GM12878 (cell line): ENCODE measurements at regions not wholly inside any gene's neighbourhood (a gene's known extent, or its start where the extent isn't known, plus 50 kb on each side); places are given as distances from the start of the nearest gene placed in this dataset.

Source experiments
- ATAC-seq: fragments of 200-7000 bp; cut with Tn5 transposase; 3 replicates; pipeline ENCODE4 v1.9.1; 2020; ENCODE audit warnings: mild to moderate bottlenecking, moderate library complexity
- BruUV-seq: library from RNA; stranded (reverse); fragments of 400-500 nt; replicated peaks from 2 replicates; lab custom pipeline; 2021; lab: Mats Ljungman, UMichigan
- CTCF ChIA-PET: fragments of 300-600 bp; sonication (Branson Sonifier 250); formaldehyde crosslinking; extraction: SDS; loops from one replicate; lab custom pipeline; 2021; ENCODE audit warnings: inconsistent platforms; lab: Yijun Ruan, JAX
- POLR2A ChIA-PET: fragments of 350-600 bp; formaldehyde crosslinking; extraction: SDS; loops from one replicate; lab custom pipeline; 2021; ENCODE audit warnings: inconsistent platforms; lab: Charles Lee
- RAD21 ChIA-PET: fragments of 300-600 bp; sonication (Branson Sonifier 250); formaldehyde crosslinking; loops from one replicate; lab custom pipeline; 2023; ENCODE audit warnings: antibody characterized with exemption; ENCODE audit not compliant: unreplicated experiment; lab: Charles Lee
- SMC1A ChIA-PET: fragments of 300-600 bp; sonication (Branson Sonifier 250); formaldehyde crosslinking; loops from one replicate; lab custom pipeline; 2023; ENCODE audit not compliant: unreplicated experiment, uncharacterized antibody; lab: Charles Lee
- DNase-seq: peaks from one replicate; pipeline ENCODE4 v3.0.0-alpha.2; 2011; ENCODE audit warnings: low read depth, low spot score
- FAIRE-seq: peaks from 3 replicates; lab custom pipeline; 2011; peaks lifted over from hg19 to GRCh38; lab: Jason Lieb, UNC
- H2AFZ ChIP-seq: 2 replicates; pipeline ENCODE4 v1.6.0; 2011; ENCODE audit warnings: low read depth, low read length, control low read depth; ENCODE audit not compliant: control insufficient read depth
- H3K27ac ChIP-seq: 2 replicates; pipeline ENCODE4 v1.5.1; 2011; ENCODE audit warnings: control low read depth; ENCODE audit not compliant: control insufficient read depth, insufficient read depth
- H3K27me3 ChIP-seq, 2 experiments: replicated peaks in 1 of 2; 2 replicates each; pipeline versions ENCODE4 v1.6.0 to v1.6.1; 2011; ENCODE audit warnings: low read length in 1 of 2; ENCODE audit not compliant: control insufficient read depth in 2 of 2, insufficient read depth in 2 of 2
- H3K36me3 ChIP-seq, 2 experiments: 2 replicates each; pipeline ENCODE4 v1.5.1; 2011; ENCODE audit warnings: low read length in 1 of 2; ENCODE audit not compliant: control insufficient read depth in 2 of 2, insufficient read depth in 2 of 2
- H3K4me1 ChIP-seq: 2 replicates; pipeline ENCODE4 v1.6.1; 2011; ENCODE audit warnings: mild to moderate bottlenecking, low read length, moderate library complexity, mixed read lengths; ENCODE audit not compliant: control insufficient read depth, insufficient read depth
- H3K4me2 ChIP-seq: 2 replicates; pipeline ENCODE4 v1.6.0; 2011; ENCODE audit warnings: control low read depth; ENCODE audit not compliant: control insufficient read depth, insufficient read depth
- H3K4me3 ChIP-seq: fragments of 200-600 bp; sonication (generic); 2 replicates; pipeline ENCODE4 v1.5.1; 2016
- H3K79me2 ChIP-seq: 2 replicates; pipeline ENCODE4 v1.6.0; 2011; ENCODE audit warnings: low read length; ENCODE audit not compliant: control insufficient read depth, insufficient read depth
- H3K9ac ChIP-seq: 2 replicates; pipeline ENCODE4 v1.8.0; 2011; ENCODE audit warnings: low read length, control low read depth, mixed read lengths; ENCODE audit not compliant: control insufficient read depth, insufficient read depth
- H3K9me3 ChIP-seq: replicated peaks from 3 replicates; pipeline ENCODE4 v1.5.1; 2011; ENCODE audit warnings: mild to moderate bottlenecking, low read length; ENCODE audit not compliant: control insufficient read depth, insufficient read depth
- H4K20me1 ChIP-seq: 2 replicates; pipeline ENCODE4 v1.6.0; 2011; ENCODE audit not compliant: control insufficient read depth, insufficient read depth
- EGR1 ChIP-seq, 2 experiments: IDR thresholded peaks; 1 replicate in 1 of 2; 2 replicates in 1 of 2; pipeline ENCODE4 v1.6.1; 2011 to 2012; ENCODE audit warnings: low read depth in 2 of 2, low read length in 2 of 2, borderline replicate concordance in 1 of 2, mild to moderate bottlenecking in 1 of 2, moderate library complexity in 1 of 2
- EZH2 ChIP-seq: IDR thresholded peaks from 2 replicates; pipeline ENCODE4 v1.6.1; 2012; ENCODE audit warnings: low read depth, mild to moderate bottlenecking, control low read depth, inconsistent platforms, low read length, borderline replicate concordance; ENCODE audit not compliant: control insufficient read depth
- HCFC1 ChIP-seq: fragments of 150-350 bp; IDR thresholded peaks from 2 replicates; pipeline ENCODE4 v1.6.1; 2014; ENCODE audit warnings: low read length
- IRF3 ChIP-seq: fragments of 450-650 bp; IDR thresholded peaks from 2 replicates; pipeline ENCODE4 v1.6.1; 2014; ENCODE audit warnings: mild to moderate bottlenecking
- PAX5 ChIP-seq: IDR thresholded peaks from 2 replicates; pipeline ENCODE4 v1.6.1; 2011; ENCODE audit warnings: low read depth, low read length, borderline replicate concordance
- RAD51 ChIP-seq: fragments of 450-650 bp; IDR thresholded peaks from 2 replicates; pipeline ENCODE4 v1.6.1; 2016; ENCODE audit warnings: moderate library complexity, mild to moderate bottlenecking, inconsistent platforms
- TAF1 ChIP-seq: IDR thresholded peaks from 2 replicates; pipeline ENCODE4 v1.6.1; 2011; ENCODE audit warnings: mild to moderate bottlenecking, low read depth, low read length, borderline replicate concordance
- ZNF24 ChIP-seq: fragments of 450-650 bp; IDR thresholded peaks from 2 replicates; pipeline ENCODE4 v1.6.1; 2017; ENCODE audit warnings: antibody characterized with exemption, mild to moderate bottlenecking
- ZNF274 ChIP-seq: IDR thresholded peaks from one replicate; pipeline ENCODE4 v1.8.0; 2011; ENCODE audit not compliant: insufficient read length, insufficient read depth
- ZSCAN29 ChIP-seq: fragments of 450-650 bp; IDR thresholded peaks from 2 replicates; pipeline ENCODE4 v1.6.1; 2017; ENCODE audit warnings: mild to moderate bottlenecking, moderate library complexity
- WGBS: methylation state at CpG from one replicate; pipeline ENCODE4 v1.1.6; 2016; ENCODE audit warnings: low lambda C conversion rate; ENCODE audit not compliant: insufficient replicate concordance, insufficient coverage; ENCODE audit errors: missing lambda C conversion rate; 5-methylcytosine and 5-hydroxymethylcytosine counted together
- in situ Hi-C: fragments of 300-500 bp; cut with MboI; formaldehyde crosslinking; loops from 9 replicates; pipeline ENCODE4 v1.14.3; 2018; ENCODE audit warnings: mixed read lengths
- intact Hi-C: fragments of 100-400 bp; cut with micrococcal nuclease; formaldehyde crosslinking; loops from one replicate; pipeline ENCODE4 v1.14.2; 2022; ENCODE audit not compliant: unreplicated experiment

DNA sequence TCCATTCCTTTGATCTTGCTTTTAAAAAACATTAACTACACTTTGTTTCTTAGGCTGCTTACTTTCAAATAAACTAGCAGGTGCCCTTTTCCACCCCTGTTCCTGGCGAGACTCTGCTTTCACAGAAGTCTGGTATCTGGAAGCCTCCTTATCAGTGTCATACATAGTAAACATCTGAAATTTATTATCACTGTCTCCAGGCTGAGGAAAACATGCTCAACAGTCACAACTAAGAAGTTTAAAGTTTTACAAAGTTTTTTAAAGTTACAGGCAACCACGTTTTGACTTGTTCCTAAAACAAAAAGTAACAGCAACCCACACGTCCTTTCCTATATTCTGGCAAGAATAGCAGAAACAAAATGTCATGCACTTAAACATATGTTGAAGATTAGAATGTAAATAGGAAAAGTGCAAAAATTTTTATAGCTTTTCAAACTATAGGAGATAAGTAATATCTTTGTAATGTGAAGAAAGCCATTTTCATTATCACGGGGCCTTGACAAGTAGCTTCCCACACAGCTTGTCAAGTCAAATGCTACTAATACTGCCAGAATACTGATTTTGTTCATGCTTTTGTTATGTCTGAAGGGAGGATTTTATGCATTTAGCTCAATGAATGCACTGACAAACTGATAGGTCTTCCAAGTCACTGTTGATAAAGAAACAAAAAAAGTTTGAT is 275.2 kb upstream of the KCNMB2 start:
- Histone ChIP-seq H3K4me1 (no peaks in the 10 kb centered on the region), H3K36me3 (no peaks in the 10 kb centered on the region), H3K27ac (no peak overlapping the region), H3K4me2 (no peak overlapping the region), H3K9me3 (no peaks in the 10 kb centered on the region), H3K79me2 (no peaks in the 10 kb centered on the region), H3K9ac (no peak overlapping the region), H3K4me3 (no peak overlapping the region), H2AFZ (no peak overlapping the region), H4K20me1 (no peaks in the 10 kb centered on the region), H3K27me3 (no peaks in the 10 kb centered on the region)
- intact Hi-C loops: no loop called here
- BruUV-seq: no TSS peak
- CTCF ChIA-PET: no interaction called here
- POLR2A ChIA-PET: no interaction called here
- SMC1A ChIA-PET: no interaction called here
- DNase-seq (no peak), ATAC-seq (no peak), FAIRE-seq (no peak)
- WGBS: 5% methylated on average over 4 of the region's 4 CpGs
- RAD21 ChIA-PET: no interaction called here
- in situ Hi-C loops: no loop called here
- TF ChIP-seq ZSCAN29 (no peak), RAD51 (no peak), IRF3 (no peak), ZNF274 (no peak), PAX5 (no peak), EZH2 (no peak), TAF1 (no peak), EGR1 (IDR thresholded peaks at IDR 0.05; ENCODE audit: borderline replicate concordance in 1 of 2, low read depth in 2 of 2, low read length in 2 of 2) (no peak), ZNF24 (no peak), HCFC1 (no peak)
- TF ChIP-seq, all 136 proteins: peak for 0
